Retinal pigment epithelial cell (primary cell): ENCODE measurements at regions not wholly inside any gene's neighbourhood (a gene's known extent, or its start where the extent isn't known, plus 50 kb on each side); places are given as distances from the start of the nearest gene placed in this dataset.

Experiments
- DNase-seq: peaks from one replicate; pipeline ENCODE4 v3.0.0-alpha.2; 2010; ENCODE audit warnings: low read depth
- H3K4me3 ChIP-seq: 2 replicates; pipeline ENCODE4 v1.5.1; 2011; ENCODE audit warnings: mild to moderate bottlenecking, low read length, control low read depth, moderate library complexity
- CTCF ChIP-seq: conservative IDR thresholded peaks from 2 replicates; pipeline ENCODE4 v1.5.1; 2011; ENCODE audit warnings: low read depth, low read length, control low read depth, inconsistent platforms

GRCh38 chr1:116201911-116202310 lies 90.7 kb downstream of the MAB21L3 start:
- TF ChIP-seq CTCF = no peak

GRCh38 chr1:116203181-116203723 lies 92.1 kb downstream of the MAB21L3 start:
- TF ChIP-seq CTCF = no peak

More at GRCh38 chr1:116201911-116202310, 90.7 kb downstream of the MAB21L3 start:
- no peak for DNase-seq
- no peak overlapping the region for H3K4me3 ChIP-seq

GRCh38 chr1:116203920-116204319 lies 92.7 kb downstream of the MAB21L3 start:
- DNase-seq = no peak
- no peak for TF ChIP-seq CTCF
- H3K4me3 ChIP-seq = no peak overlapping the region

More at GRCh38 chr1:116203181-116203723, 92.1 kb downstream of the MAB21L3 start:
- no peak for DNase-seq
- H3K4me3 ChIP-seq = no peak overlapping the region

GRCh38 chr1:116205941-116206679 lies 94.9 kb downstream of the MAB21L3 start:
- no peak for TF ChIP-seq CTCF
- no peak for DNase-seq
- no peak overlapping the region for H3K4me3 ChIP-seq

- TF ChIP-seq CTCF = no peak
- H3K4me3 ChIP-seq = no peak overlapping the region
- DNase-seq = no peak
Observed at GRCh38 chr1:116207126-116207735, 96.0 kb downstream of the MAB21L3 start.

GRCh38 chr1:116208136-116208535 lies 96.9 kb downstream of the MAB21L3 start:
- no peak for TF ChIP-seq CTCF
- DNase-seq = no peak

More at GRCh38 chr1:116208136-116208535, 96.9 kb downstream of the MAB21L3 start:
- no peak overlapping the region for H3K4me3 ChIP-seq
